Activated CD4-positive, alpha-beta T cell treated with anti-CD3 and anti-CD28 coated beads, Interleukin-2, Interleukin-6, amounts not matched to agents 100 ng/mL and 50 ng/mL, durations not matched to agents 16 hours and 8 hours (primary cell): ENCODE measurements at regions not wholly inside any gene's neighbourhood (a gene's known extent, or its start where the extent isn't known, plus 50 kb on each side); places are given as distances from the start of the nearest gene placed in this dataset.

Source experiments
- DNase-seq: peaks from one replicate; pipeline ENCODE4 v3.0.0-alpha.2; 2020

DNA sequence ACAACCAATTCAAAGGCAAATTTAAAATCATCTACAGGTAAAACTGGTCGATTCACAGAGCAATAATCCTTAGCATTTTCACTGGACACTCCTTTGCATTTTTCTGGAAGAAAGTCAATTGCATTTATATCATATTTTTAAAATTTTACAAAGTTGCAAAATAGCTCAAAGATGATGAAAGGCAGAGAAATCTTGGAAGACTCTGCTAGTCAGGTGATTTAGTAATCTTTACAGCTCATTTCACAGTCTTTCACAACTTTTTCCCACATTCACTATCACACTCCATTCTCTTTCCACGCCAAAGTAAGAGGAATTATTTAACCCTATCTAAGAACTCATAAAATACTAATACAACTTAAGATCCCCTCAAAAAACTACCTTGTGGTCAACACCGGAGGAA lies 1063.8 kb downstream of the EFNB2 start:
- no peak for DNase-seq

DNA sequence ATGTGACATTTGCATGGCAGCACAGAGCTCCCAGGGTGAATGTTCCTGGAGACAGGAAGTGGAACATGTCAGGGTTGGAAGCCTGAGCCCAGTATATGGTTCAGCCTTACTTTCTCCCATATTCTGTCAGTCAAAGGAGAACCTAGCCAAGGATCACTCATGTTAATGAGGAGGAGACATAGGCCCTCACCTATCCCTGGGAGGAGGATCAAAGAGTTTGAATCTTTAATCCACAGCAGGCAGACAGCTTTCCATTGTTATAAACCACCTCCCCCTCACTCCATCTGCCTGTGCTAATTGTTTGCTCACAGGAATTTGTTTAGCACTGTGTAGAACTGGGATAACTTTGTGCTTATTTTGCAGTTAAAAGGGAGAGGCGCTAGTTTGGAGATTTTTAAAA lies 1069.1 kb downstream of the EFNB2 start:
- no peak for DNase-seq

DNA sequence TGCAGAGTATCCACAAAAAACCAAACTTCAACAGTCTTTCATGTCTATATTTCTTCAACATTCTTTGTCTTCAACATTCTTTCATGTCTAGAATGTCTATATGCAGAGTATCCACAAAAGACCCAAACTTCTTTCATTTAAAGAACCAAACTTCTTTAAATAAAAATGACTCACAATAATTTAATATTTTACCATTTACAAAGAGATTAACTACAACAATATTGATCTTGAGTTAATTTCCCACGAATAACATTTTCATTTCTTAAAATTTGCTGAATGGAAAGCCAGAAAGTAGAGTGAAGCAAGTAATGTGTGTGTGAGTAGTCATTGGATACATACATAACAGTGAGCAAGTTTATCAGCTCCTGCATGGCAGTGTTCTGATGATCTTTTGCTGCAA lies 1069.7 kb downstream of the EFNB2 start, which contains the start of gene DAOA:
TSS of gene DAOA (plus strand) at position 301 of the 400 bp plus-strand sequence.
- no peak for DNase-seq

DNA sequence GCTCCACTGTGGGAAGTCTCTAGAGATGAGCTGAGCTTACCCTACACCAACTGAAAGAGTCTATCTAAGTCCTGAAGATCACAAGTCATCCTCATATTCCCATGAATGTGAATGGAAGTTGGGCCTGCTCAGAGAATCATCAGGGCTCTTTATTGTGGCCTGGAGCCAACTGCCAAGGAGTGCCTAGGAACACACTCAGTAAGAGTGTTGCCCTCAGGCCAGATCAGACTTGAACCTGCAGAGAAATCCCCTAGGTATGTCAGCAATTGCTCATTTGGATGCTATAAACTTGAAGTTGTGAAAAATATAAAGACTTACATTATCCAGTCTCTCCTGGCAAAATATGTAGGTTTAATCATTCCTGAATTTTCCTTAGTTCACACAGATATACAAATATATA lies 1070.2 kb downstream of the EFNB2 start:
- DNase-seq = no peak

DNA sequence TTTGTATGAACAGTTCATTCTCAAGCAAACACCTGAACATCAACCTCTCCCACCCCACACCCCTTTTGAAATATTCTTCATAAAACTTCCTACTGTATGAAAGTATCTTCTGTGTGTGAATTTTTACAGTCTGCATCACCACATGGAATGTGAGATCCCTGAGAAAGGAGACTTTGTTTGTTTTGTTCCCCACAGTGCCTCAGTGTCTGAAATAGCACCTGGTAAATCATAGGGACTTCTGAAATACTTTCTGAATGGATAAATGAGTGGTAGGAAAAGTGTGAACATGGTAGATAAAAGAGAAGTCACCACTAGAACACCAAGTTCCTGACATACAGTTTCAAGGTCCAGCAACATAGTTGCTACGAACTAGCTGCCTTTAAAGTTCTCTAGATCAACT lies 1071.2 kb downstream of the EFNB2 start:
- no peak for DNase-seq

DNA sequence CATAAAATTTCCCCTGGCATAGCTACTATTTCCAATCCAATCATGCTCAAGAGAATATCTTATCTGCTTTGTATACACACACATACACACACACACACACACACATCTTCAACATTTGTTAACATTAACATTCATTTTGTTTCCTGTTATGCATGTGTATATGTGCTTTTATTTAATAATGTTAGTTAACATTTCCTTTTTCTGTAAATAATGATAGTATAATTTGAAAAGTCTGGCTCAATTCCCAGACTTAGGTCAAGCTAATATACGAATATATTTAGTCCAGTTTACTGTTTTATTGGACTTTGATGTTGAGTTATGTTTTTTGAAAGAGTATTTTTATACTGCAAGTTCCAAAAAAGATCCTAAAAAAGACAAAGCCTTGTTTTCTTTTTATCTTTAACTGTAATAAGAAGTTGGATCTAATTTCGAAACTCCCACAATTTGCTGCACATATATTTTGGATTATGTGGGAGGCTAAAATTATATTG lies 1072.4 kb downstream of the EFNB2 start:
- DNase-seq = no peak

- no peak for DNase-seq
Observed at GRCh38 chr13:105462098-105462497, 1073.4 kb downstream of the EFNB2 start.

DNA sequence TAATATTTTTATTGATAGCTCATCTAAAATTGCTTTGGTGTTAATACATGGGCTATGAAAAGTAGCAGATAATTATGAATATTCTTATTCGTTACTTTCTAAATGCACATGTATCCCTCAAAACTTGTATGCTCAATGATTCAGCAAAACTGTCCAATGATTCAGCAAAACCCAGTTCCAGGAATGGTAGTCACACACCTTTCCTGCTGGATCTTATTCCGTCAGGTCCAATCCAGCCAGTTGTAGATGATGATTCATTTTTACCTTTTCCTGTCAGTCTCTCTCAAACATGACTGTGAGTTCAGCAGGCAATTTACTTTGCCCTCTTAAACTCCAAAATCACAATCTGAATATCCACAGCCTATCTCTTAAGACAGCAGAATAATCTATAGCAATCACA lies 1082.6 kb downstream of the EFNB2 start:
- DNase-seq = no peak

- no peak for DNase-seq
Observed at GRCh38 chr13:105450784-105451183, 1084.7 kb downstream of the EFNB2 start.

DNA sequence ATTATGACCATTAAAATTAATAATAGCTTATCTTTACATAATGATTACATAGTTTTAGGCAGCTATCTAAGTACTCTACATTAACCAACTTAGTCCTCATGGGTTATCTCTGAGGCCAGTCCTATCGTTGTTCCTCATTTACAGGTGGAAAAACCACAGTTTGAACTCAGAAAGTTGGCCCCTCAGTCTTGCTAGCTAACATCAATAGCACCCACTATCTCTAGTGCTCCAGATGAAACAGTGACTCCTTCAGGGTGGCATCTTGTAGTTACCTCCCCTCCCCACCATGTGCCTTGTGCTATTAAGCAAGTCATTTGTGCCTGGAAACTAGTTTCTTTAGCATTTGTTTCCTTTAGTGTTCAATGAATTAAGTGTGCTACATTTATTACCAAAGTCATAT lies 1086.7 kb downstream of the EFNB2 start:
- DNase-seq = no peak

GRCh38 chr13:105446197-105446596 lies 1089.3 kb downstream of the EFNB2 start:
- no peak for DNase-seq

DNA sequence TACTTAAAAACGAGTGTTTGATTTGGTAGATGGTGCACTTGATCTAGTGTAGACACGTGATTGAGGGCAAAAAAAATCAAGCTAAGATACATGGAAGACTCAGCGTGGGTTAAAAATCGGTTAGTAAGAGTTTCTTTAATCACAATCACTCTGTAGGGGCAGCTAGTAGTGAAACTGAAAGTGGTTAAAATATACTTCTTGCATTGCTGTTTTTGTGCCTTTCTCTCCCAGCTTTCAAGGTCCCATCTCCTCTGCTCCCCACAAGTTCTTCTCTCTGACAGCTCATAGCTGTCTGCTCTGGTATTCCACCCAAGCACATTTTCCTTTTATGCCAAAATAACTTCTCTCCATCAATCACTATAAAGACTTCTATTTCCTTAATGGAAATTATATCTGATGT lies 1089.7 kb downstream of the EFNB2 start:
- no peak for DNase-seq

GRCh38 chr13:105442949-105443699 lies 1092.3 kb downstream of the EFNB2 start:
- no peak for DNase-seq

GRCh38 chr13:105442040-105442439 lies 1093.4 kb downstream of the EFNB2 start:
- no peak for DNase-seq

DNA sequence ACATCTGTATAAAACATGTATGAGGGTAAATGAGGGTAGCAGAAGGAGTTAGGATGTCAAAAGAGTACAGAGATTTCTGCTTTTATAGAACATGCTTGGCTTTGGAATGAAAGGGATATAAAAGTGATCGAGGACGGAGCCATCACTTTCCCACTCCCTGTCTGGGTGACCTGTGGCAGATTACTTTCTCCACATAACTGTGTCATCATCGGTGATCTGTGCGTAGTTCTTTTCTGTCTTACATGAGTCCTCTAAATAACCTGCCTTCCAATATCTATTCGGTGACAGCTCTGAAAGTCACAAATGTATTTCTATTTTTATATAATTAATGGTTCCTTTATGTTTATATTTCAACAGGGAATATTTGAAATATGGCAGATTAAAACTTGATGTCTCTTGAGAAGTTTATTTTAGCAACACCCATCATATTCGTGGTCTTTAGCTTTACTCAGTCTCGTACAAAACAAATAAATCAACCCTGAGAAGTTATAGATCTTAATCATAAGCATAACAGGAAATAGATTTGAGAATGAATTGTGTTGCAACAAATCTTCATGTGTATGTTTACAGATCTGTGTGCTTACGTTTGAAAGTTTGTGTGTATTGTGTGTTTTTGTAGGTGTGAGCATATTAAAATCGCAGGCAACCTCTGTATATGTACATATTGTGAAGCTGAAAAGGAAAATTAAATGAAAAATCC lies 1094.3 kb downstream of the EFNB2 start:
- no peak for DNase-seq

DNA sequence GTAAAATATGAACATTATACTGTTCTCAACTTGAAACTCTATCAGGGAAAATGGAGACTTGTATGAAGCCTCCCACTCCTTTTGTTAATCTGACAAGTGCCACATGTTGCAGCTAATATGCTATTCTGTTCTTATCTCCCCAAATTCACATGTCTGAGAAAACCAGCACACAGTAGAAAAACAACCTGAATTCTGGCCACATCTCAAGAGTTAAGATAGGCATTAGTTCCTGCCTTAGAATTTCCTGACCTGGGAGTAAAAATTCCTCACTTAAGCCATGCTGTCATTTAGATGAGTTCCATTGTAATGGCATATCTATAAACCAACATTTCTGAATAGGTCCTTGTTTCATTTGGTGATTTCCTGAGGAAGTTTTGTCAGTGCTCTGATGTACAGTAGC lies 1098.5 kb downstream of the EFNB2 start:
- no peak for DNase-seq

DNA sequence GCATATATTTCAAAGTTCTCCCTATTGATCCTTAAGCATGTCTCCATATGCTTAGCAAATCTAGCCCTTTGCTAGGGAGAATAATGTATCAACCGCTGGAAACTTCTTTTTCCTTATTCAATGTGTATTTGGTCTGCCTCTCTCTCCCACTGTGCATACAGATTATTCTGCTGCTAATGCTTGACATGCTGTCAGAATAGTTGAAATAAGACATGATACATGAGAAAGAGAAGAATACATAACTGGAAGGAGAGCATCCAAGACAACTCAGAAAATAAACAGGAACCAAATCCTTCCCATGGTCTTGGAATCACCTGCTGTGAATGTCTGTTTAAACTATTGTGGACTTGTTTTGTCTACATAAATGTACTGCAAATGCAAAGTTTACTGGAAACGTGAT lies 1103.0 kb downstream of the EFNB2 start:
- no peak for DNase-seq

DNA sequence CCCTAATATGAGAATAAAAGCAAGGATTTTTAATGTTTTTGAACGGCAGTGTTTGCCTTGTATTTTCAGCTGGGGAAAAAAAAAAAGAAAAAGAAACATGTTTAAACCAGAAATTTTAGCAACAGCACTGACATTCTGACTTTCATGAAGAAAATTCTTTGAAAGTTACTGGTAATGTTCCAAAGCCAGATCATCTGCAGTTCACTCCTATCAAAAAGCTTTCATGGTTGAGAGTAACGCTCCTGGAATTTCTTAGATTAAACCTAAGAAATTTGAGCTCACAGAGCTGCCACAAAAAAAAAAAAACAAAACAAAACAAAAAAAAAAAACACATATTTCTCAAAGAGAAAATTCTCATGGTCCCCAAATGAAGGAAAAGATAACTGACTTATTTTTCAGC lies 1106.7 kb downstream of the EFNB2 start:
- no peak for DNase-seq

DNA sequence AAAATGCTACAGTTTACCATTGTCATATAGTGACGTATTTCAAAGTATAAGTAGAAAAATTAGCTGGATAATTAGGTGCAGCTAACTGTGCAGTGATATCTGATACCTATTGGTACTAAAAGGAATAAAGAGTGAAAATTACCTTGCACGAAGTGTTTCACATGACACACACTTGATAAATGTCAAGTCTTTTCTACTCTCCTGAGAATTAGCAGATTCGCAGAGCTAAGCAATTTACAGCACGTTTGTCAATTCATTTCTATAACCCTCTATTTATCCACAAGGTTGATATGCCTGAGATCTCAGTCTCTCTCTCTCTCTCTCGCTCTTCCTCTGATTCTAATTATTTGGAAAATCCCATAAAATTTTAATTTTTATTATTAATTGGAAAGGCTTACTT lies 1109.0 kb downstream of the EFNB2 start:
- DNase-seq = no peak

DNA sequence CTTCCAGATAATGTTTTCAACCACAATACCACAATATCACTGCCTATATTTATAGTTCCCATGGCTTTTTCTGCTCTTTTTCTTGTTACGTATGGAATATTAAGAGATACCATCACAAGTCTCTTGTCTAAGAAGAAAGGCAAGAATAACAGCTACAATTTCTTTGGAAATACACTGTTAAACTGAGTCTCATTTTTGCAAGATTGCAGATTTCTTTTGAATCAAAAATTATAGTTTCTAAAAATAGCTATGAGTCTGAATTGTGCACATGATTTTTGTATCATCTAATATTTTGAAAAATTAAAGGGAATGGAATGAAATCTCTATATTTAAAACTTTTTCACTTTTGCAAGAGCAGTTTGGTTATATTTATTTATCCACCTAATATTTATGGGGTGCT lies 1120.8 kb downstream of the EFNB2 start:
- no peak for DNase-seq

- DNase-seq = no peak
Observed at GRCh38 chr13:105412171-105412570, 1123.3 kb downstream of the EFNB2 start.

GRCh38 chr13:105410602-105411001 lies 1124.9 kb downstream of the EFNB2 start:
- DNase-seq = peak; percentile 5

GRCh38 chr13:105406551-105406950 lies 1128.9 kb downstream of the EFNB2 start:
- DNase-seq = no peak

DNA sequence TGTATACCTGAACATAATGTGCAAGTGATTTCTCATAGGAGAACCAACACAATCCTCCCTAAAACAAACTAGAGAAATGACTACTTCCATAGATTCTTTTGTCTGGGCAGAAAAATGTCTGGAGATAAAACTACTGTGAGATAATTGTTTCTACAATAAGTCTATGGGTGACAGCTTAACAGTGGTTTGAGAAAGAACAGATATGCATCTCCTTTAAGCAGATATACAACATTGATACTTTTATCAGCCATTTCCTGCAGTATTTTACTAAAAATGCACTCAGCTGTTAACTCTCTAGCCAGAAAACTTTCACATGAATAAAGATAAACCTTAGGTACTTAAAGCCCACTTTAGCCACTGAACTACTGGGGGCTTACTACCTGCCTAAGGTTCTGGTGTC lies 1132.4 kb downstream of the EFNB2 start:
- no peak for DNase-seq

GRCh38 chr13:105395041-105395440 lies 1140.4 kb downstream of the EFNB2 start:
- no peak for DNase-seq
